ENCODE measurements at regions not wholly inside any gene's neighbourhood (a gene's known extent, or its start where the extent isn't known, plus 50 kb on each side); places are given as distances from the start of the nearest gene placed in this dataset.
A peak's percentile ranks its signal among the peaks of the same experiment; 100 is the strongest.

DNA sequence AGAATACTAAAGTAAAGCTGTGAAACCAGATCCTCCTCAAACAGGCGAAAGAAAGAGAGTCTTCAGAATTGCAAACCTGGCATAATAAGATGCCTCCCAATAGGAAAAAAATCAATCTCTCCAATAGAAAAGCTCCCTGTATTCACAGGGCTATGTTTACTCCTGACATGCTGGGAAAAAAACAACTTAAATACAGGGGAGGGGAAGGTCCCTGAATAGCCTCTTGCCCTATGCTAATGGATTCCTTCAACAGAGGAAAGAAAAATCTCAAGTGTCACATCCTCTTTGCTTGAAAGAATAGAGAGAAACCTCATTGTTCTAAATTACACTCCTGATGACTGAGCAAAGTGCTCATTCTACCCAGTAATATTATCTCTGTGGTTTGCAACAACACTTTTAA lies 1271.1 kb upstream of the PRR20A start:
- Histone ChIP-seq H3K27ac (ENCODE audit: low read depth in 2 of 2, low read length in 2 of 2) (no peak overlapping the region), H3K36me3 (ENCODE audit: control insufficient read depth in 2 of 3, insufficient read depth in 3 of 3, low read length in 3 of 3) (no peaks in the 10 kb centered on the region), H3K4me3 (ENCODE audit: low read length in 3 of 3) (no peak overlapping the region), H3K27me3 (ENCODE audit: control insufficient read depth, insufficient read depth, low read length) (no peaks in the 10 kb centered on the region), H3K4me1 (ENCODE audit: control insufficient read depth in 2 of 3, insufficient read depth in 2 of 3, low read depth in 1 of 3, low read length in 3 of 3) (no peaks in the 10 kb centered on the region), H3K9me3 (ENCODE audit: control insufficient read depth in 2 of 3, insufficient read depth in 1 of 3, low read length in 3 of 3) (peaks cover 0 to 28% (median 3%) of the 10 kb centered on the region in 3 donors), H3K9ac (ENCODE audit: low read length in 3 of 3) (no peak overlapping the region)
- DNase-seq, result no peak
- no peak for TF ChIP-seq CTCF (IDR thresholded peaks at IDR 0.05; ENCODE audit: borderline replicate concordance, extremely low read depth, insufficient read depth)
- intact Hi-C loops (cut with DNase I), result no loop called here
- no peak for FAIRE-seq

DNA sequence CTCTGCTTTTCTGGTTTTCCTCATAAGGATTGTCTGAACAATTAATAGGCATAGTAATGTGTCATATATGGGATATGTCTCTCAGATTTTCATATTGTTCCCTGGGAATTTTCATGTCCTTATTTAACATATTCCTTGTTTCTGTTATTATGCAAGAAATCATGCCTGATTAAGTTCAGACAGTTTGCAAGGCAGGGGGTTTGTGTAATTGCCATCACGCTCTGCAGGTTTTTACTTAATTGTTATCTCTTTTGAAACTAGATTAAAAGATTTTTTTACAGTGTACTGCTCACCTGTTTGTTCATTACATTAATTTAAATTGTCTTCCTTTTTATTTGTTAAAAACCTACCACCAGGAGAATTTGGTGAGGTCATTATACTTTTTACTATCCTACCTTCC lies 1253.2 kb upstream of the PRR20A start:
- Histone ChIP-seq H3K4me3 (ENCODE audit: low read length in 3 of 3) (no peak overlapping the region), H3K36me3 (ENCODE audit: control insufficient read depth in 2 of 3, insufficient read depth in 3 of 3, low read length in 3 of 3) (no peaks in the 10 kb centered on the region), H3K4me1 (ENCODE audit: control insufficient read depth in 2 of 3, insufficient read depth in 2 of 3, low read depth in 1 of 3, low read length in 3 of 3) (no peaks in the 10 kb centered on the region), H3K27me3 (ENCODE audit: control insufficient read depth, insufficient read depth, low read length) (no peaks in the 10 kb centered on the region), H3K9me3 (ENCODE audit: control insufficient read depth in 2 of 3, insufficient read depth in 1 of 3, low read length in 3 of 3) (no peaks in the 10 kb centered on the region), H3K27ac (ENCODE audit: low read depth in 2 of 2, low read length in 2 of 2) (no peak overlapping the region), H3K9ac (ENCODE audit: low read length in 3 of 3) (no peak overlapping the region)
- no peak for FAIRE-seq
- TF ChIP-seq CTCF (IDR thresholded peaks at IDR 0.05; ENCODE audit: borderline replicate concordance, extremely low read depth, insufficient read depth), result no peak
- DNase-seq, result no peak
- intact Hi-C loops (cut with DNase I), result no loop called here

DNA sequence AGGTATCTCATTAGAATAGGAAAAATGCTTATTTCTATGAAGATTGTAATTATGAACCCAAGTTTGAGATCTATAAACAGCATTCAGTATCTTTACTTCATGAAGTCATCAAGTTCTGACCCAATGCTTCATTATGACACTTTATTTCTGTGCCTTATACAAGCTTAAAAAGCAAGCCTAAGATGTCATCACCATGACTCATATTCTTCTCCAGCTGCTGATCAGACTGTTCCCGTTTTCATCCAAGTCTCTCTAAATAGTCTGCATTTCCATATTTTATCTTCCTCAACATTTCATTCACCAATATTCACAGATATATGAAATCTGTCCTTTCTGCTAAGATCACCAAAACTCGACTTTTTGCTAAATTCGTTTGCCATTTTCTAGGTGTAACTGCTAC lies 1247.2 kb upstream of the PRR20A start:
- Histone ChIP-seq H3K9me3 (ENCODE audit: control insufficient read depth in 2 of 3, insufficient read depth in 1 of 3, low read length in 3 of 3) (no peaks in the 10 kb centered on the region), H3K27me3 (ENCODE audit: control insufficient read depth, insufficient read depth, low read length) (no peaks in the 10 kb centered on the region), H3K27ac (ENCODE audit: low read depth in 2 of 2, low read length in 2 of 2) (no peak overlapping the region), H3K36me3 (ENCODE audit: control insufficient read depth in 2 of 3, insufficient read depth in 3 of 3, low read length in 3 of 3) (no peaks in the 10 kb centered on the region), H3K4me1 (ENCODE audit: control insufficient read depth in 2 of 3, insufficient read depth in 2 of 3, low read depth in 1 of 3, low read length in 3 of 3) (no peaks in the 10 kb centered on the region), H3K9ac (ENCODE audit: low read length in 3 of 3) (no peak overlapping the region), H3K4me3 (ENCODE audit: low read length in 3 of 3) (no peak overlapping the region)
- intact Hi-C loops (cut with DNase I), result no loop called here
- DNase-seq, result no peak
- no peak for TF ChIP-seq CTCF (IDR thresholded peaks at IDR 0.05; ENCODE audit: borderline replicate concordance, extremely low read depth, insufficient read depth)
- no peak for FAIRE-seq

DNA sequence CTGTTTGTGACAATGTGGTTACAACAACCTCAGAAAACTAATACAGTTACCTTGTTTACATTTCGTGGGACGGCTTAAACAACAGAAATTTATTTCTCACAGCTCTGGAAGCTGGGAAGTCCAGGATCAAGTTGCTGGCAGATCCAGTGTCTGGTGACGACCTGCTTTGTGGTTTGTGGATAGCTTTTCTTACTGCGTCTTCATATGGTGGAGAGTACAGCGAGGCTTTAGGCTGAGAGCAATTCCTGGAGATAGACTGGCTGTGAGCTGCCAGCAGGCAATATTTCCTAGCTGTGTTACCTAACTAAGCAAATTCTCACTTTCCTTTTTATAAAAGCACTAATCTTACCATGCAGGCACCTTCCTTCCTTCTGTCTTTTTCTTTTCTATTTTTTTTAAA lies 1203.5 kb upstream of the PRR20A start:
- FAIRE-seq, result no peak
- DNase-seq, result peak in 2 of 5 donors; percentile 5 to 14
- H3K27ac ChIP-seq (ENCODE audit: low read depth in 2 of 2, low read length in 2 of 2), result no peak overlapping the region
- no peak overlapping the region for H3K4me3 ChIP-seq (ENCODE audit: low read length in 3 of 3)
- H3K9me3 ChIP-seq (ENCODE audit: control insufficient read depth in 2 of 3, insufficient read depth in 1 of 3, low read length in 3 of 3), result peaks cover 0 to 3% (median 0%) of the 10 kb centered on the region in 3 donors
- no peaks in the 10 kb centered on the region for H3K36me3 ChIP-seq (ENCODE audit: control insufficient read depth in 2 of 3, insufficient read depth in 3 of 3, low read length in 3 of 3)
- H3K9ac ChIP-seq (ENCODE audit: low read length in 3 of 3), result no peak overlapping the region
- no peak for TF ChIP-seq CTCF (IDR thresholded peaks at IDR 0.05; ENCODE audit: borderline replicate concordance, extremely low read depth, insufficient read depth)
- intact Hi-C loops (cut with DNase I), result no loop called here
- H3K27me3 ChIP-seq (ENCODE audit: control insufficient read depth, insufficient read depth, low read length), result no peaks in the 10 kb centered on the region
- H3K4me1 ChIP-seq (ENCODE audit: control insufficient read depth in 2 of 3, insufficient read depth in 2 of 3, low read depth in 1 of 3, low read length in 3 of 3), result no peaks in the 10 kb centered on the region

All from kidney (tissue), 13 donors.